GM18517 (cell line): ENCODE measurements at regions not wholly inside any gene's neighbourhood (a gene's known extent, or its start where the extent isn't known, plus 50 kb on each side); places are given as distances from the start of the nearest gene placed in this dataset.

Experiments used
- ATAC-seq: cut with Tn5 transposase; IDR thresholded peaks from one replicate; pipeline ENCODE4 v1.9.1; 2021; ENCODE audit warnings: mild to moderate bottlenecking, moderate library complexity; ENCODE audit not compliant: unreplicated experiment

DNA sequence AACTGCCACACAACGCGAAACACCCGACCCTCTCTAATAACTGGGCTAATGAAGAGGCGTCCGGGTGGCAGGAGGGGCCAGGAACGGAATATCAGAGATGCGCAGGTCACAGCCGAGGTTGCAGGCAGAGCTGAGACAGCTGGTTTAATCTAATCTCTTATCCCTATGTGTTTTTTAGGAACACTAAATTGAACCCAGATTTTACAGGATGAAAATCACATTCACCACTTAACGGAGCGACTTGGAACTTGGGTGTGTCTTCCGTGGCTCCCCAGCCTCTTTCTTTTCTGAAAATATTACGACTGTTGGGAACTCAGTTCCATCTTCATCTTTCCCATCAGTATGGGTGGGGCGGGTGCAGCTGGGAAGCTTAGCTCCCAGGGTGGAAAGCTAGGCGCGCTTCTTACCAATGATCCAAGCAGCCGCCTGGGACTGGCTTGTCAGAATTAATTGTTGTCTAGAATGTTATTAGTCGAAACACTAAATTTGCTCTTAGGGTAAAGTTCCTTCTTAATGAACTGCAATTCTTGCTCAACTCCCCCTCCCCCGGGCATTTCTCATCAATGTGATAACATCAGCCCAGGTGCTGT is 92.5 kb downstream of the IRX2 start:
- no peak for ATAC-seq

DNA sequence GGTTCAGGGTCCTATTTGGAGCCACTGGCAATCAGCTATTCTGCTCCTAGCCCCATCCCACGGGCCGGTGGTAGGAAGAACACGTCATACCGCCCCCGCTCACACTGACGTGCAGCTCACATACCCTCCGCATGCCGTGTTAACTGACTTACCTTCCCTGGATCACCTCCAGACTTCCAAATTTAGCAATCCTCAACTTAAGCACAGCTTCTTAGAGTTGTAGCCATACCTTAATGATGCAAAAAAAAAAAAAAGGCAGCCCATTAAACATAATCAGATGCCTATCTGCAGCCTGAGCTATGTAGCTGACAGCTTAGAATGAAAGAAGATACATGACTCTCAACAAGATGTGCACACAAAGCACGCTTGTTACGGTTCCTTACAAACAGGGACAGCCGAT is 93.0 kb downstream of the IRX2 start:
- no peak for ATAC-seq

DNA sequence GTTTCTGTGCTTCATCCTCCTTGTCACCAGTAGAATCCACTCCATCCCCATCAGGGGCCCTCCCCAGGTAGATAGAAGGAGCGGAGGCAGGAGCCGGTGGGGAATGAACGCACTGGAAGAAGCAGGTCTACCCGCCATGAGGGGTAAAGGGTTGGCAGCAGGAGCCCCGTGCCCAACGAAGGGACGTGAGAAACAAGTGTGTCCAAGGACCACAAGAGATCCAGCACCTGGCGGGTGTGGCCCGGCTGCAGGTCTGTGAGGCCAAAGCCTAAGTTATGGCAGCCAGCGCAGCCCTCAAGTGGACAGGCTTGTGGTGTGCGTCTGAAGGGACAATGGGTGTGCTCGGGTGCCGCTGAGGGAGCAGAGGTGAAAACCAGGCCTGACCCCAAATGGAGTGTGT is 94.3 kb downstream of the IRX2 start:
- no peak for ATAC-seq

DNA sequence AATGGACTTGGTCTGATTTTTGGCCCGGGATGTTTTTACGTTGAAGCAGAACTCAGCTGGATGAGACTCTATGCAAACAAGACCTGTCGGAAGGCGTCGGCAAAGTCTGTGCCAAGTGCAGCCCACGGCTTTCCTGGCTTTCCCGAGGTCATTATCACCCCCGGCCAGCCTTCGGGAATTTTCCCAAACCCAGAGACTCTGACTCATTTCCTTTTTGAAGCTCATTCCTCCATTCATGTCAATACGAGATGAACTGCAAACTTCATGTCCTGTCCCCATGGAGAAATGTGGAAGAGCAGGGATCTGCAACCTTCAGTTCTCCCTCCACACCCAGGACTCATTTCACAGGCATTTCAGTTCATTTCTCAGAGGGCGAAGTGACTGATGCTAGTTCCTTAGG is 95.3 kb downstream of the IRX2 start:
- no peak for ATAC-seq

DNA sequence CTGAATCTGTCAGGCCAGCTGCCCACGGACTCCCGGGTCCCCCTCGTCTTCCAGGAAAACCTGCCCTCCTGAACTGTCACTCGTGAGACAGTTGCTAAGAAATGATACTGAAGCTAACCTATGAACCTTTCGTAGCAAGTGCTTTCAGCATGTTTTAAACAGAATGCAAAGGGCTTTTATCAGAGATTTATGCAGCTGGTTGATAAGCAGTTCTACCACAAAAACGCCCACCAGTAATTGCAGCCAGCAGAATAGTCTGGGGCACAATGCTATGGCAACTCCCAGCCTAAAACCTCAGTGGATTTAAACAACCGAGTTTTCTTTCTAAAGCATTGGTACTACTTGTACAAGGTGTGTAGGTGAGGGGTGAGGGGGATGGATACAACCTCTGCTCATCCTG is 97.5 kb downstream of the IRX2 start:
- ATAC-seq = no peak

DNA sequence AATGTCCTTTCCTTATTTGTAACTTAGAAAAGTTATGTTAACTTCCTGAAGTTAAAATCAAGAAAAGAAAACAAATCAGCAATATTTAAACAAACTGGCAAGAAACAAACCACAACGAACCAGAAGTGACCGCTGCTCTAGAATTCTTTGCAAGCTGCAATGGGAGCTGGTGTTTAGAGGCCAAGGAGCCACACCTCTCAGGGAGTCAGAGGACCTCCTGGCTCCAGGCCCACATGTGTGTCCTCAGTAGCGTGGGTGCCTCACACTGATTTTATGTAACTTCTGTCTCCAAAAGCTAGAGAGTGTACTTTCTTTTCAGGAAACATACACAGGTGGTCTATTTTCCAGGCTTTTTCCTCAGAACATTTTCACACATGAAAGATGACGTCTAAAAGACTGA is 100.4 kb downstream of the IRX2 start:
- no peak for ATAC-seq

DNA sequence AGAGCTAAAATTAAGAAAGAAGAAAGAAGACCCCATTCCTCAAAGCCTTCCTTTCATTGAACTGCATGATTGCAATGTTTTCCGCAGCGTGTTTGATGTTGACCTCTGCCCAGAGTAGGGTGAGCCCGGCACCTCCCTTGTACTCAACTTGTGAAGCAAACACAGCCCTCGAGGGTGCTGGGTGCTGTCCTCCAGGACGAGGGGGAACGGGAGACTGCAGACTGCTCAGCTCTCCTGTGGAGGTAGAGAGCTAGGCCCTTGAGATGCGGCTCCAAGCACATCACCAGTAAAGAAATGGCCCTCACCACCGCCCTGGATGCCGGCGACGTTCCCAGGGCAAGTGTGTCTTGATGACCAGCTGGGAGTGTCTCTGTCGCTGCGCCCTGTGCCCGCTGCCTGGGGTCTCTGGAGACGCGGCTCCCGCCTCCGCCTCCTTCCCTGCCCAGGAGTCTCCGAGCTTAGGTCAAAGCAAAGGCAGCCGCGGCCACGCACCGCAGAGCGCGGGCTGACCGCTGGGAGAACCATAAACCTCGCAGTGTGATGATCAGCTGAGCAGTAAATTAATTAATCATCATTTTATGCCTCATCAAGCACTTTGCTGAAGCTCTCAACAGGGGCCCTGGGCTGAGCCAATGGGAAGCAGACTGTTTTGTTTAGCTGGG is 108.7 kb downstream of the IRX2 start:
- no peak for ATAC-seq

DNA sequence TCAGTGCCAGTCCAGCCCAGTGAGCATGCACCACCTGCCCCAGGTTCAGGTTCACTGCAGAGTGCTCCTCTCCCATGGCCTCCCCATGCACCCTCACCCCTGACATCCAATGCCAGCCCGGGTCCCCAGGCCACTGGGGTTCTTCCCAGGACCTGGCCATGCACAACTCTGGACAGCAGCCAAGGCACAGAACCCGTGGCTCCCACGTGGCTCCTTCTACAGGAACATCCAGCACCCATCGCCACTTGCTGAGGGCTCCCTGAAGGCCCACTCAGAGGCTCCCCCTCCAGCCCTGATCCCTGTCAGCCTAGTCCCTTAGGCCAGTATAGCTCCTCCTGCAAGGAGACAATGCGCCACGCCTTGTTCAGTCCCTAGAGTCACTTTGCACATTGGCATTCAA is 110.8 kb downstream of the IRX2 start:
- no peak for ATAC-seq

DNA sequence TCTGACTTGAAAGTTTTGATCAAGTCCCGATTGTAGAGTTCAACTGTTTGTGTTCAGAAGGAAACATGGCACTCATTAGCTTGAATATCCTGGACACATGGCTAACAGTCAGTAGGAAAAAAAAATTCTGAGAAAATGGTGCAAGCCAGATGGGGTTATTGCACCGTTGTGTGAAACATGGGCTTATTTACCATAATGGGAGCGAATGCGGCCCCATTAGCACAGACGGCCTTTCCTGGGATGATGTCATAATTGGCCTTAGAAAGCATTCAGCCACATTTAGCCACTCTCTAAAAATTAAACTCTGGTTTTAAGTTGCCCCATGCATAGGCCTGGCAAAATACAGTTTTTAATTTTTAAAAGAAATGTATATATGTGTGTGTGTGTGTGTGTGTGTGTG is 112.1 kb downstream of the IRX2 start:
- no peak for ATAC-seq

DNA sequence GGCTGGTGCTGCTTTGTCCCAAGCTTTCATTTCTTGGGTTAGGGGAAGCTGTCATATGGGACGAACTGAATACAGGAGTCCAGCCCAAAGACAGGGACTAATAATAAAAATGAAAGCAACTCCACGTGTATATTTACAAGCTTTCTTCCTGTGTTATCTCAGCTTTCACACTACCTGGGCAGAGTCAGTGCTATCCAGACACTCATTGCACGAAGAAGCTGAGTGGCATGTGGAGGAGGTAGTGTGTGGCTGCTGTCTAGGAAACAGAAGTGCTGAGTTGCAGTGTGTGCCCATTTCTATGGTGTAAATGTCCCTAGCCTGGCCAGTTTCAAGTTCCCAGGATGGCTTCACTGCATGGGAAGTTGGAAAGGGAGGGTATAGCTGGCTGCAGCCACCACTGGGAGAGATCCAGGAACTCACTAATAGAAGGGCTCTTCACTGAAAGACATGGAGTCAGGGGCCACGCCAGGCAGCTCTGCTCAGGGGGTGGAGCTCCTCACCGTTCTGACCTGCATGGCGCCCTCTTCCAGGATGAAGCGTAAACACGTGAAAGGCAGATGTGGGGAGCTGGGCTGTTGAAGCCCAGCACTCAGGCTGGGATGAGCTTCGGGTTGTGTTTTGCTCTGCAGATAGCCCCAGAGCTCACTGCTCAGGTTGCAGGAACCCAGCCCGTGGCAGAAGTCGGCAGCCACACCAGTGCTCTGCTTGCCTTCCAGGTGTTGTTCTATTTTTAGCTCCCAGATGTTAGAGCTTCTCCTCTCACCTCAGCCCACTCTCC is 116.9 kb downstream of the IRX2 start:
- no peak for ATAC-seq

DNA sequence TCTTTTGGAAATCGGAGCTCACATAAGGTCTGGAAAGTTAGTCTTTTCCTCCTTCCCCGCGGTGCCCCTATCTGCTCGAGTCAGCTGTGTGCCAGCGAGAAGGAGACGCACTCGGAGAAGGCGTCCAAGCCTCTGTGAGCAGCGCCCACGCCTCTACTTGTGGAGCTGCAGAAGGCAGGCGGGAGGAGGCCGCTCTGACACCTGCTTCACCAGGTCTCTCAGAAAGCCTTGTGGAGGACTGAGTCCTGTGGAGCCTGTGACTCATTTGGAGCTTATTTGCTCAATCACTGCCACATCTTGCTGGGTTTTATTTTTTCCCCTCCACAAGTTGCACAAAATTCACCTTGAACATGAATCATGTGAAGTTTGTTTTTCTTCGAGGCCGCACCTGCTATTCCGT is 117.5 kb downstream of the IRX2 start:
- ATAC-seq = no peak

DNA sequence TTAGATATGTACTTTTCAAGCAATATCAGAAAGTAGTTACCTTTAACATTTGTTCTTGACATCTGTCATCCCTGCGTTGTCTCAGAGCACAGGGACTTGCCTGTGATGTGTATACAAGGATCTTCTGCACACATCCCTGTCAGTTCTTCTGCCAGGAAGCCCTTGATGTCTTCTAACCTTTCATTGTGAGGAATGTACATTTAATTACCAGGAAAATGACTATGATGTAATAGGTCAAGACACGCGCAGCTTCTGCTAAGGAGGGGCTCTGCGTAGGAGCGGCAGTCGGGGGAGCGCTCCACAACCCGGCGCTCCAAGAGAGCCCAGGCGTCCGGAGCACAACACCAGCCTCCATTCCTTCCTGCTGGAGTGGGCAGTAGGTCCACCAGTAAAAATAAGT is 119.7 kb downstream of the IRX2 start:
- ATAC-seq = no peak

DNA sequence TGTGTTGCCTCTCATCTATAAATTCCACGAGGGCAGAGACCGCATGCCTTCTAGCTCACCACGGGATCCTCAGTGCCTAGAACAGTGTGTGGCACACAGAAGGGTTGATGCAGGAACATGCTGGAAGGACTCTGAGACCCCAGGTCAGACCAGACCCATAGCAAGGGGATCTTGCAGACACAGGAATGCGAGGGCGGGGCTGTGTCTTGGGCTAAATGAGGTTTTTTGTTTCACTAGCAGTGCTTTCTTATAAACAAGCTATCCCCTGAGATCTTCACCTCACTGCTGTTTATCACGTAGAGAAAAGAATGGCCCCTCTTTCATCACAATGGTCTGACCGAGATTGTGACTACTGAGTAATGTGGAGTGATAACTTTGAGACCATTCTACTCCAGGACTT is 122.4 kb downstream of the IRX2 start:
- ATAC-seq = no peak

DNA sequence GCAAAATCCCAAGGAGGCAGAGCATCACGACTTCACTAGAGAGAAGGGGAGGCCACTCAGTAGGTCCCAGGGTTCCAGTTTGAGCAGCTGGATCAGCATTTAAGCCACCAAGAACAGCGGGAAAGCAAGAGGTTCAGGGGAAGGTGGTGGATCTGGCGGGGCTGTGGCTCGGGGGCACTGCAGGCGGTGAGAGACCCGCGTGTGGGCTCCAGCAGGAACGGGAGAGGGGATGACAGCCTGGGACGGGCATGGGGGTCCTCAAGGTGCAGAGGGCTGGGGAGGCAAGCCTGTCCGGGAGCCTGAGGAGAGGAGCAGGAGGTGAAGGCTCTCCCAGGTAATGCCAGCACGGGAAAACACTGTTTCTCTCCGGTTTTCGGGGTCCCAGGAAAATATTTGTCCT is 123.6 kb downstream of the IRX2 start:
- ATAC-seq = no peak

DNA sequence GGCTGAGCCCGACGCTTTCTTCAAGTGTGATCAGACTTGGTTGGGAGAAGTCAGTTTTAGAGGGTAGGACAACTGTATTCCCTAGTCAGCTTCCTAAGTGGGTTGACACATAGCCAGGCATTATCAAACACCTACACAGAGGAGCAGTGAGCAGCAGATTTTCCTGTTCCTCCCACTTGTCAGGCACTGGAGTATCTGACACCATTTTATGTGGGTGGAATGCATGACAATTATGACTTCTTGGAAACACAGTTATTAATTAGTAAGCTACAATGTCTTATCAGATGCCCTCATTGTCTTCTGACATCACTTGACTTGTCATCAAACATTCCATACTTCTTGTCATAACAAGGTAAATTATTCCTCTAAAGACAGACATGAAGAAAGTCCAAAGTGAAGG is 124.9 kb downstream of the IRX2 start:
- ATAC-seq = no peak

DNA sequence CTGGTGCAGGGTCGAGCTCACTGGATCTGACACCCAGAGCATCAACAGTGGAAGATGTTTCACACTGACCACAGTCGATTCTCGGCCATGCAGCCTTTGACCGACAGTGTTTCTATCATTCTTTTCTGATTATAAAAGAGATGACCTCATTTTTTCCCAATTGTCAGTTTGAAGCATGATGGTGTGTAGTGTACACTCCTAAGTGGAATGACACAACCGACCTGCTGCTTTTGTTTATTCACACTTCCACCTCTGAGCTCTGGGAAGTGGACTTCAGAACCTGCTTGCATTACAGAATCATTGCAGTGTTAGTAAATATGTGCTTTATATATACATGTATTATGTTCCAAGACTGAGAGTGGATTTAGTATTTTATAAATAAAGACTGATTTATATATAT is 128.6 kb downstream of the IRX2 start:
- ATAC-seq = no peak

DNA sequence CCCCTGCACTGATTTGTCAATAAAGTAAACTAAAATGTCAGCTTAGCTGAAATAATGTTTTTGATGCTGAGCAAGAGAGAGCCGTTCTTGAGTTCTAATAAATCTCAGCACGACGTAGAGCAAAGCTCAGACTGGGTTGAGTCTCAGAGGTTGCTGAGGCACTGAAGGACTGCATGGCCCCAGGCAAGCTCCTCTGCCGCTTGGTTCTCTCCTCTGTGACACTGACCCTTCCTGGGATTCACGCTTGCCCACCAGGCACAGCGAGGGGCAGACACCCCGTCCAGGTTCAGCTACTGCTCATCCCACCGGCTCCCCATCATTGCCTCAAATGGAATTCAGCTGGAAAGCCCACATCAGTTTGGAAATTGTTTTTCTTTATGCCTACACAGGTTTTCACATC is 129.8 kb downstream of the IRX2 start:
- no peak for ATAC-seq

DNA sequence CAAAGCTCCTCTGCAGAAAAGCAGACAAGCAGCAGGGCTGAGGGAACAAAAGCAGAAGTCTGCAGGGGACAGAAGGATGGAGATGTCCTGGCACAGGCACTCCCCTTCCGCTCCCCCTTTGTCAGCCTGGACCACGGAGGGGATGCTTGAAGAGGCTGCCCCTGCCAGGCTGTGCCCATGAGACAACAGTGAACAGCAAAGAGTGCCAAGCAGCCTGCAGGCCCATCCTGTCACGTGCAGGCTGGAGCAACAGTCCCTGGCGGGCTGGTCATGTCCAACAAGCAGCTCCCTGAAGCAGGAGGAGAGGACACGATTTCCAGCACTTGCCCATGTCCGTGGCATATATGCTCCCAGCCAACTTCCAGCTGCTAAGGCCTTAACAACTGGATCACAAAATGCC is 132.3 kb downstream of the IRX2 start:
- no peak for ATAC-seq

DNA sequence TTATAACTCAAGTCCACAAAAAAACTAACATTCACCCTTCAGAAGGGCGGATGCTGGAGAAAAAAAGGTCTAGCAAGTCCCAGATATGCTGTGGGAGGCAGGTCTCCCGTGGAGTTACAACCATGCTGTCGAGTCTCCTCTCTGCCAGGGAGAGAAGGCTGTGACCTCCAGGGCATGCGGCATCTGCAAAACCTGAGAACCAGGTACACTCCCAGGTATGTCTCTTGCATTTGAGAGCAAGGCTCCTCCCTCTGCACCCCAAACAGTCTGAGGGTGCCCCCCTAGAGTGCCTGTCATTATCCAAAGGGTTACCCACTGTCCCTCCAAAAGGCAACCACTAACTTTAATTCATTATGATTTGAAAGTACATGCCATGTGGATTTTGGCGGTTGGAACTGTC is 134.0 kb downstream of the IRX2 start:
- ATAC-seq = no peak

DNA sequence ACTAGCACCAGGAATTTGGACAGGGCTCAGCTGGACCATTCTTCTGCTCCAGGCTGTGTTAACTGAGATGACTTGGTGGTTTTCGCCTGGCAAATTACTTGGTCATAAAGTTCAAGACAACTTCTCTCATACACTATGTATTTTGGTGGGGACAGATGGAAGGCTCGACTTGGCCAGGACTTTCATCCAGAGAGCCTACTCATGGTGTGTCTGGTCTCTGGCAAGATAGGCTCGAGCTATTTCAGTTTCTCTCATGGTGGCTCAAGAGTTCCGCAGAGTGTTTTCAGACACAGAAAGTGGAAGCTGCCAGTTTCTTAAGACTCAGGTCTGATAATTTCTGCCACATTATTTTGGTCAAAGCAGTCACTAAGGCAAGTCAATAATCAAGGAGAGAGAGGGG is 135.6 kb downstream of the IRX2 start:
- no peak for ATAC-seq

DNA sequence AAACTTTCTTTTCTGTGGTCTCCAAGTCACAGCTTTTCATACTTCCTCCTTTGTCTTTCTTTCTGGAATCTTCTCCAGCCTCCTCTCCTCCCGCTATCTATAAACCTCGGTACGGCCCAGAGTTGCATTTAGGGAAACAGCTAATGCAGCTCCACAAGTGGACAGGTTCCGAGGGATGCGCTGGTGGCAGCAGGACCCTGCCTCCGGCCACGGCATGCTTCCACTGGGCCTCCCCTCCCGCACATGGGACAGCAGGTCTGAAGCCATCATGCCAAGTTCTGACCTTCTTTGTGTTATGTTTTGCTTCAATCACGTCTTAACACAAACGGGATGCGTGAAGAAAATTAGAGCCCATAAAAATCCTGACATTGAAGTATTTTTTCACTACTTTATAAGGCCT is 136.9 kb downstream of the IRX2 start:
- ATAC-seq = no peak

DNA sequence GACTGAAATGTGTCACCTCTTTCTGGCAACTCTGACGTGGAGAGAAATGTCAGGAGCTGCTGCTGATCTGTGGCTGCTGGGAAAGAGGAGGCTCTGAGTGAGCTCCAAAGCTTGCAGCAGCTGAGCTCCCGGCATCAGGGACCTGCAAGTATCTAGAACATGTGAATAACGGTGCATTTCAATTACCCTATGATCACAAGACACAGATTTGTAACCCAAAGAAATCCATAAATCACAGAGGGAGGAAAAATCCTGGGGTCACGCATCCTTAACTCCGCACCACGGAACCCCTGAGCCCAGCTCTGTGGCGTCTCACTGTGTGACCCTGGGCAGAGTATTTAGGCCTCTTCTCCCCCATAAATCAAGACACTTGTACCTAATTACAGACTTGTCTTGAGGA is 139.8 kb downstream of the IRX2 start:
- ATAC-seq = no peak

DNA sequence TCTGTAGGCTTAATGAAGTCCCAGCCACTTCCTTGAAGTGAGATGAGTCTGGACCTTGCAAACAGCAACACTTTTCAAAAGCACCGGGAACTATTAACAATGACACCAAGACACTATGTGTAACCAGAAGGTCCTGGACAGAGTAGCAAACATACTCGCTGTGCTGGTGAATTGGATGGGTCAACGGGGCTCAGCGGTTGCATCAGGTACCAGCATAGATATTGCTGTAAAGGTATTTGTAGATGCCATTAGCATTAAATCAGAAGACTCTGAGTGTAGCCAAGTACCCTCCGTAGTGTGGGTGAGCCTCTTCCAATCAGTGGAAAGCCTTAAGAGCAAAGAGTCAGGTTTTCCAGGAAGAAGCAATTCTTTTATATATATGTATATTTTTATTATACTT is 140.5 kb downstream of the IRX2 start:
- no peak for ATAC-seq
